Right lobe of liver (tissue), 4 donors: ENCODE measurements at regions not wholly inside any gene's neighbourhood (a gene's known extent, or its start where the extent isn't known, plus 50 kb on each side); places are given as distances from the start of the nearest gene placed in this dataset.

Source experiments
- POLR2A ChIP-seq: fragments of 450-650 bp; IDR thresholded peaks from one replicate; pipeline ENCODE4 v1.6.1; 2017; ENCODE audit warnings: antibody characterized with exemption, mild to moderate bottlenecking
- TF ChIP-seq, protein P1 (sequence below), 4 donors: fragments of 200-600 bp in 3 of 4; fragments of 450-650 bp in 1 of 4; IDR thresholded peaks; one replicate each; pipeline versions ENCODE4 v1.5.1 to v1.8.0; 2016 to 2022; ENCODE audit warnings: antibody characterized with exemption in 4 of 4, mild to moderate bottlenecking in 2 of 4
- donor health status: DM: no; HTN: no; CAD: no.
- donor health status: DM: no; HTN: no; CAD: no.
- donor health status: DM: no; HTN: yes; CAD: no.

DNA sequence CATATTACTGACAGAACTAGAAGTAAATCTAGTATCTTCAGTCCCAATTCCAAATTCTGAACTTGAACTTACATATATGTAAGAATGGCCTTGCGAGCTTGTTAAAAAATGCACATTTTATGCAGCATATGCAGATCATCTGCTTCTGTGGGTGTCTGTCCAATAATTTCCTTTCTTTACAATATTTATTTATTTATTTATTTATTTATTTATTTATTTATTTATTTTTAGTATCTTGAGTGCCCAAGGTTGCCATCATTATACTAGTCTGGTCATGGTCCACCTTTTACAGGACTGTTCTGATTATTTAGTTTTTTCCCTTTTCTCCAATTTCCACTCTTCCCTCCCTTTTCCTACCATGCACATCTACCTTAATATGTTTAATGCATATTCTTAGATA is 528.4 kb downstream of the COL12A1 start:
- TF ChIP-seq, protein P1, sequence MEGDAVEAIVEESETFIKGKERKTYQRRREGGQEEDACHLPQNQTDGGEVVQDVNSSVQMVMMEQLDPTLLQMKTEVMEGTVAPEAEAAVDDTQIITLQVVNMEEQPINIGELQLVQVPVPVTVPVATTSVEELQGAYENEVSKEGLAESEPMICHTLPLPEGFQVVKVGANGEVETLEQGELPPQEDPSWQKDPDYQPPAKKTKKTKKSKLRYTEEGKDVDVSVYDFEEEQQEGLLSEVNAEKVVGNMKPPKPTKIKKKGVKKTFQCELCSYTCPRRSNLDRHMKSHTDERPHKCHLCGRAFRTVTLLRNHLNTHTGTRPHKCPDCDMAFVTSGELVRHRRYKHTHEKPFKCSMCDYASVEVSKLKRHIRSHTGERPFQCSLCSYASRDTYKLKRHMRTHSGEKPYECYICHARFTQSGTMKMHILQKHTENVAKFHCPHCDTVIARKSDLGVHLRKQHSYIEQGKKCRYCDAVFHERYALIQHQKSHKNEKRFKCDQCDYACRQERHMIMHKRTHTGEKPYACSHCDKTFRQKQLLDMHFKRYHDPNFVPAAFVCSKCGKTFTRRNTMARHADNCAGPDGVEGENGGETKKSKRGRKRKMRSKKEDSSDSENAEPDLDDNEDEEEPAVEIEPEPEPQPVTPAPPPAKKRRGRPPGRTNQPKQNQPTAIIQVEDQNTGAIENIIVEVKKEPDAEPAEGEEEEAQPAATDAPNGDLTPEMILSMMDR (IDR thresholded peaks at IDR 0.05): no peak
- TF ChIP-seq POLR2A: no peak
